ENCODE measurements at regions not wholly inside any gene's neighbourhood (a gene's known extent, or its start where the extent isn't known, plus 50 kb on each side); places are given as distances from the start of the nearest gene placed in this dataset.

GRCh38 chr9:119020284-119020683 is 349.0 kb downstream of the BRINP1 start:
- no peak for TF ChIP-seq EZH2 (IDR thresholded peaks at IDR 0.05; ENCODE audit: borderline replicate concordance, low read length)
- no peak for TF ChIP-seq CTCF (IDR thresholded peaks at IDR 0.05; ENCODE audit: low read length)
- H3F3A ChIP-seq (ENCODE audit: insufficient read depth, low read length), result no peaks in the 10 kb centered on the region

GRCh38 chr9:119020730-119021333 is 348.4 kb downstream of the BRINP1 start:
- Histone ChIP-seq H3K9me2 (ENCODE audit: low read depth, low read length) (no peaks in the 10 kb centered on the region), H3K27ac (ENCODE audit: low read depth, low read length, poor library complexity, severe bottlenecking) (no peak overlapping the region), H3K4me3 (ENCODE audit: low read depth, low read length, poor library complexity, severe bottlenecking) (no peak overlapping the region), H3K4me2 (ENCODE audit: low read length) (no peak overlapping the region), H3K27me3 (ENCODE audit: insufficient read depth, low read length) (no peaks in the 10 kb centered on the region), H2AFZ (ENCODE audit: low read length) (no peak overlapping the region), H3K36me3 (ENCODE audit: insufficient read depth, low read length) (no peaks in the 10 kb centered on the region), H3F3A (ENCODE audit: insufficient read depth, low read length) (no peaks in the 10 kb centered on the region), H3K79me2 (ENCODE audit: insufficient read depth, low read length) (no peaks in the 10 kb centered on the region), H3K4me1 (ENCODE audit: insufficient read depth, low read length, severe bottlenecking) (no peaks in the 10 kb centered on the region), H3K9ac (ENCODE audit: low read length) (no peak overlapping the region), H3K9me3 (ENCODE audit: low read length) (no peaks in the 10 kb centered on the region), H4K20me1 (ENCODE audit: insufficient read depth, low read length) (no peaks in the 10 kb centered on the region)
- TF ChIP-seq EZH2 (IDR thresholded peaks at IDR 0.05; ENCODE audit: borderline replicate concordance, low read length), result no peak
- TF ChIP-seq CTCF (IDR thresholded peaks at IDR 0.05; ENCODE audit: low read length), result no peak

More at GRCh38 chr9:119020284-119020683, 349.0 kb downstream of the BRINP1 start:
- no peaks in the 10 kb centered on the region for H4K20me1 ChIP-seq (ENCODE audit: insufficient read depth, low read length)
- no peak overlapping the region for H3K27ac ChIP-seq (ENCODE audit: low read depth, low read length, poor library complexity, severe bottlenecking)
- H3K36me3 ChIP-seq (ENCODE audit: insufficient read depth, low read length), result no peaks in the 10 kb centered on the region
- H3K4me1 ChIP-seq (ENCODE audit: insufficient read depth, low read length, severe bottlenecking), result no peaks in the 10 kb centered on the region
- H3K27me3 ChIP-seq (ENCODE audit: insufficient read depth, low read length), result no peaks in the 10 kb centered on the region
- H3K4me2 ChIP-seq (ENCODE audit: low read length), result no peak overlapping the region
- no peak overlapping the region for H3K9ac ChIP-seq (ENCODE audit: low read length)
- no peaks in the 10 kb centered on the region for H3K9me2 ChIP-seq (ENCODE audit: low read depth, low read length)
- H2AFZ ChIP-seq (ENCODE audit: low read length), result no peak overlapping the region
- no peak overlapping the region for H3K4me3 ChIP-seq (ENCODE audit: low read depth, low read length, poor library complexity, severe bottlenecking)
- H3K9me3 ChIP-seq (ENCODE audit: low read length), result no peaks in the 10 kb centered on the region
- H3K79me2 ChIP-seq (ENCODE audit: insufficient read depth, low read length), result no peaks in the 10 kb centered on the region

- H3K27me3 ChIP-seq (ENCODE audit: insufficient read depth, low read length), result no peaks in the 10 kb centered on the region
- no peak overlapping the region for H3K4me3 ChIP-seq (ENCODE audit: low read depth, low read length, poor library complexity, severe bottlenecking)
- no peak overlapping the region for H2AFZ ChIP-seq (ENCODE audit: low read length)
- H4K20me1 ChIP-seq (ENCODE audit: insufficient read depth, low read length), result no peaks in the 10 kb centered on the region
- TF ChIP-seq EZH2 (IDR thresholded peaks at IDR 0.05; ENCODE audit: borderline replicate concordance, low read length), result no peak
- TF ChIP-seq CTCF (IDR thresholded peaks at IDR 0.05; ENCODE audit: low read length), result no peak
- H3F3A ChIP-seq (ENCODE audit: insufficient read depth, low read length), result no peaks in the 10 kb centered on the region
- no peaks in the 10 kb centered on the region for H3K36me3 ChIP-seq (ENCODE audit: insufficient read depth, low read length)
- H3K79me2 ChIP-seq (ENCODE audit: insufficient read depth, low read length), result no peaks in the 10 kb centered on the region
- H3K9ac ChIP-seq (ENCODE audit: low read length), result no peak overlapping the region
- no peaks in the 10 kb centered on the region for H3K4me1 ChIP-seq (ENCODE audit: insufficient read depth, low read length, severe bottlenecking)
- no peak overlapping the region for H3K4me2 ChIP-seq (ENCODE audit: low read length)
- H3K9me2 ChIP-seq (ENCODE audit: low read depth, low read length), result no peaks in the 10 kb centered on the region
- H3K9me3 ChIP-seq (ENCODE audit: low read length), result no peaks in the 10 kb centered on the region
- H3K27ac ChIP-seq (ENCODE audit: low read depth, low read length, poor library complexity, severe bottlenecking), result no peak overlapping the region
Observed at GRCh38 chr9:119026120-119026519, 343.1 kb downstream of the BRINP1 start.

Measured in OCI-LY1 (cell line).